GM12878 (cell line): ENCODE measurements at regions not wholly inside any gene's neighbourhood (a gene's known extent, or its start where the extent isn't known, plus 50 kb on each side); places are given as distances from the start of the nearest gene placed in this dataset.

Experiments used
- BRCA1 ChIP-seq: IDR thresholded peaks from 2 replicates; pipeline ENCODE4 v1.6.1; 2011; ENCODE audit warnings: low read depth, low read length, improper control_type of control experiment
- CTCF ChIP-seq, 3 experiments: IDR thresholded peaks in 2 of 3; conservative IDR thresholded peaks in 1 of 3; 2 replicates each; pipeline ENCODE4 v1.5.1; 2011; ENCODE audit warnings: low read depth in 3 of 3, low read length in 3 of 3, mild to moderate bottlenecking in 3 of 3, control low read depth in 2 of 3, moderate library complexity in 2 of 3, inconsistent platforms in 1 of 3, mixed read lengths in 1 of 3; ENCODE audit not compliant: control insufficient read depth in 2 of 3, insufficient read depth in 1 of 3; ENCODE audit errors: extremely low read depth in 1 of 3
- DPF2 ChIP-seq: fragments of 450-650 bp; IDR thresholded peaks from 2 replicates; pipeline ENCODE4 v1.6.1; 2017; ENCODE audit warnings: mild to moderate bottlenecking
- EP300 ChIP-seq, 2 experiments: fragments of 150-350 bp in 1 of 2; IDR thresholded peaks; 2 replicates each; pipeline ENCODE4 v1.6.1; 2011 to 2012; ENCODE audit warnings: low read depth in 2 of 2, low read length in 2 of 2, borderline replicate concordance in 1 of 2, improper control_type of control experiment in 1 of 2, inconsistent platforms in 1 of 2; ENCODE audit not compliant: control insufficient read depth in 1 of 2
- LARP7 ChIP-seq: fragments of 450-650 bp; IDR thresholded peaks from 2 replicates; pipeline ENCODE4 v1.6.1; 2017; ENCODE audit warnings: mild to moderate bottlenecking
- MYB ChIP-seq: fragments of 150-350 bp; IDR thresholded peaks from 2 replicates; pipeline ENCODE4 v1.6.1; 2014; ENCODE audit warnings: mild to moderate bottlenecking, low read depth, low read length, borderline replicate concordance
- NBN ChIP-seq: fragments of 450-650 bp; IDR thresholded peaks from 2 replicates; pipeline ENCODE4 v1.6.1; 2016
- POLR2A ChIP-seq: IDR thresholded peaks from 2 replicates; pipeline ENCODE4 v1.6.1; 2011; ENCODE audit warnings: low read depth, mild to moderate bottlenecking, low read length
- POLR2AphosphoS5 ChIP-seq: IDR thresholded peaks from 2 replicates; pipeline ENCODE4 v1.6.1; 2011; ENCODE audit warnings: mild to moderate bottlenecking, low read length, inconsistent platforms
- RBBP5 ChIP-seq: fragments of 200-600 bp; sonication (generic); conservative IDR thresholded peaks from 2 replicates; pipeline ENCODE4 v1.6.1; 2016
- ZSCAN29 ChIP-seq: fragments of 450-650 bp; IDR thresholded peaks from 2 replicates; pipeline ENCODE4 v1.6.1; 2017; ENCODE audit warnings: mild to moderate bottlenecking, moderate library complexity
- TF ChIP-seq, protein P1 (sequence below): fragments of 450-650 bp; IDR thresholded peaks from 2 replicates; pipeline ENCODE4 v1.6.1; 2017; ENCODE audit warnings: mild to moderate bottlenecking, moderate library complexity

GRCh38 chr1:208534979-208535378 lies 290.8 kb upstream of the PLXNA2 start:
- TF ChIP-seq POLR2A = no peak
- TF ChIP-seq, protein P1, sequence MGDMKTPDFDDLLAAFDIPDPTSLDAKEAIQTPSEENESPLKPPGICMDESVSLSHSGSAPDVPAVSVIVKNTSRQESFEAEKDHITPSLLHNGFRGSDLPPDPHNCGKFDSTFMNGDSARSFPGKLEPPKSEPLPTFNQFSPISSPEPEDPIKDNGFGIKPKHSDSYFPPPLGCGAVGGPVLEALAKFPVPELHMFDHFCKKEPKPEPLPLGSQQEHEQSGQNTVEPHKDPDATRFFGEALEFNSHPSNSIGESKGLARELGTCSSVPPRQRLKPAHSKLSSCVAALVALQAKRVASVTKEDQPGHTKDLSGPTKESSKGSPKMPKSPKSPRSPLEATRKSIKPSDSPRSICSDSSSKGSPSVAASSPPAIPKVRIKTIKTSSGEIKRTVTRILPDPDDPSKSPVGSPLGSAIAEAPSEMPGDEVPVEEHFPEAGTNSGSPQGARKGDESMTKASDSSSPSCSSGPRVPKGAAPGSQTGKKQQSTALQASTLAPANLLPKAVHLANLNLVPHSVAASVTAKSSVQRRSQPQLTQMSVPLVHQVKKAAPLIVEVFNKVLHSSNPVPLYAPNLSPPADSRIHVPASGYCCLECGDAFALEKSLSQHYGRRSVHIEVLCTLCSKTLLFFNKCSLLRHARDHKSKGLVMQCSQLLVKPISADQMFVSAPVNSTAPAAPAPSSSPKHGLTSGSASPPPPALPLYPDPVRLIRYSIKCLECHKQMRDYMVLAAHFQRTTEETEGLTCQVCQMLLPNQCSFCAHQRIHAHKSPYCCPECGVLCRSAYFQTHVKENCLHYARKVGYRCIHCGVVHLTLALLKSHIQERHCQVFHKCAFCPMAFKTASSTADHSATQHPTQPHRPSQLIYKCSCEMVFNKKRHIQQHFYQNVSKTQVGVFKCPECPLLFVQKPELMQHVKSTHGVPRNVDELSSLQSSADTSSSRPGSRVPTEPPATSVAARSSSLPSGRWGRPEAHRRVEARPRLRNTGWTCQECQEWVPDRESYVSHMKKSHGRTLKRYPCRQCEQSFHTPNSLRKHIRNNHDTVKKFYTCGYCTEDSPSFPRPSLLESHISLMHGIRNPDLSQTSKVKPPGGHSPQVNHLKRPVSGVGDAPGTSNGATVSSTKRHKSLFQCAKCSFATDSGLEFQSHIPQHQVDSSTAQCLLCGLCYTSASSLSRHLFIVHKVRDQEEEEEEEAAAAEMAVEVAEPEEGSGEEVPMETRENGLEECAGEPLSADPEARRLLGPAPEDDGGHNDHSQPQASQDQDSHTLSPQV = no peak
- TF ChIP-seq BRCA1 = no peak
- TF ChIP-seq ZSCAN29 = no peak
- no peak for TF ChIP-seq CTCF (IDR thresholded peaks at IDR 0.05 in 2 of 3, conservative IDR thresholded peaks at IDR 0.05 in 1 of 3; ENCODE audit: control insufficient read depth in 2 of 3, extremely low read depth in 1 of 3, insufficient read depth in 1 of 3, low read depth in 3 of 3, low read length in 3 of 3)
- no peak for TF ChIP-seq NBN
- no peak for TF ChIP-seq MYB
- TF ChIP-seq RBBP5 = no peak
- no peak for TF ChIP-seq LARP7
- TF ChIP-seq DPF2 = no peak
- no peak for TF ChIP-seq POLR2AphosphoS5
- no peak for TF ChIP-seq EP300 (IDR thresholded peaks at IDR 0.05; ENCODE audit: borderline replicate concordance in 1 of 2, control insufficient read depth in 1 of 2, low read depth in 2 of 2, low read length in 2 of 2)
